HG02763 (cell line): ENCODE measurements at regions not wholly inside any gene's neighbourhood (a gene's known extent, or its start where the extent isn't known, plus 50 kb on each side); places are given as distances from the start of the nearest gene placed in this dataset.
A peak's percentile ranks its signal among the peaks of the same experiment; 100 is the strongest.

Source experiments
- ATAC-seq: cut with Tn5 transposase; IDR thresholded peaks from one replicate; pipeline ENCODE4 v1.9.1; 2021; ENCODE audit warnings: mild to moderate bottlenecking, moderate library complexity; ENCODE audit not compliant: unreplicated experiment

GRCh38 chr11:95451261-95451660, 220.3 kb upstream of the SESN3 start:
- ATAC-seq, result no peak

- ATAC-seq, result no peak
Observed at GRCh38 chr11:95450547-95451123, 219.6 kb upstream of the SESN3 start.

- no peak for ATAC-seq
Observed at GRCh38 chr11:95445746-95446333, 214.8 kb upstream of the SESN3 start.

- ATAC-seq, result no peak
Observed at GRCh38 chr11:95444309-95445241, 213.6 kb upstream of the SESN3 start.

- ATAC-seq, result peak; percentile 77
Observed at GRCh38 chr11:95443386-95443785, 212.4 kb upstream of the SESN3 start.

GRCh38 chr11:95442531-95443050, 211.6 kb upstream of the SESN3 start:
- no peak for ATAC-seq

- ATAC-seq, result no peak
Observed at GRCh38 chr11:95435628-95436353, 204.8 kb upstream of the SESN3 start.

- no peak for ATAC-seq
Observed at GRCh38 chr11:95435192-95435591, 204.2 kb upstream of the SESN3 start.

- no peak for ATAC-seq
Observed at GRCh38 chr11:95434489-95435057, 203.6 kb upstream of the SESN3 start.

- no peak for ATAC-seq
Observed at GRCh38 chr11:95434009-95434408, 203.0 kb upstream of the SESN3 start.

GRCh38 chr11:95432714-95433503, 201.9 kb upstream of the SESN3 start:
- ATAC-seq, result no peak

- ATAC-seq, result no peak
Observed at GRCh38 chr11:95429376-95429907, 198.4 kb upstream of the SESN3 start.

GRCh38 chr11:95426823-95427462, 195.9 kb upstream of the SESN3 start:
- ATAC-seq, result no peak

GRCh38 chr11:95419915-95420314, 188.9 kb upstream of the SESN3 start:
- no peak for ATAC-seq

GRCh38 chr11:95418916-95419315, 187.9 kb upstream of the SESN3 start:
- ATAC-seq, result no peak

GRCh38 chr11:95417832-95418231, 186.8 kb upstream of the SESN3 start:
- no peak for ATAC-seq

- ATAC-seq, result no peak
Observed at GRCh38 chr11:95415837-95416304, 184.9 kb upstream of the SESN3 start.

- no peak for ATAC-seq
Observed at GRCh38 chr11:95414217-95414616, 183.2 kb upstream of the SESN3 start.

- ATAC-seq, result no peak
Observed at GRCh38 chr11:95413761-95414160, 182.8 kb upstream of the SESN3 start.
